ENCODE measurements at regions not wholly inside any gene's neighbourhood (a gene's known extent, or its start where the extent isn't known, plus 50 kb on each side); places are given as distances from the start of the nearest gene placed in this dataset.

GRCh38 chr10:114762811-114763210 lies 58.8 kb upstream of the FHIP2A start:
- TF ChIP-seq, protein P1, sequence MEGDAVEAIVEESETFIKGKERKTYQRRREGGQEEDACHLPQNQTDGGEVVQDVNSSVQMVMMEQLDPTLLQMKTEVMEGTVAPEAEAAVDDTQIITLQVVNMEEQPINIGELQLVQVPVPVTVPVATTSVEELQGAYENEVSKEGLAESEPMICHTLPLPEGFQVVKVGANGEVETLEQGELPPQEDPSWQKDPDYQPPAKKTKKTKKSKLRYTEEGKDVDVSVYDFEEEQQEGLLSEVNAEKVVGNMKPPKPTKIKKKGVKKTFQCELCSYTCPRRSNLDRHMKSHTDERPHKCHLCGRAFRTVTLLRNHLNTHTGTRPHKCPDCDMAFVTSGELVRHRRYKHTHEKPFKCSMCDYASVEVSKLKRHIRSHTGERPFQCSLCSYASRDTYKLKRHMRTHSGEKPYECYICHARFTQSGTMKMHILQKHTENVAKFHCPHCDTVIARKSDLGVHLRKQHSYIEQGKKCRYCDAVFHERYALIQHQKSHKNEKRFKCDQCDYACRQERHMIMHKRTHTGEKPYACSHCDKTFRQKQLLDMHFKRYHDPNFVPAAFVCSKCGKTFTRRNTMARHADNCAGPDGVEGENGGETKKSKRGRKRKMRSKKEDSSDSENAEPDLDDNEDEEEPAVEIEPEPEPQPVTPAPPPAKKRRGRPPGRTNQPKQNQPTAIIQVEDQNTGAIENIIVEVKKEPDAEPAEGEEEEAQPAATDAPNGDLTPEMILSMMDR (IDR thresholded peaks at IDR 0.05; ENCODE audit: low read depth, low read length, missing control alignments): no peak
- no peak overlapping the region for H3K27ac ChIP-seq
- no peak overlapping the region for H3K4me3 ChIP-seq (ENCODE audit: low read depth, low read length)
- in situ Hi-C loops (cut with HindIII; ENCODE audit: low pct_ligation_motif_present, low sequenced_read_pairs): no loop called here
- H3K27me3 ChIP-seq (replicated peaks): no peaks in the 10 kb centered on the region
- H3K36me3 ChIP-seq (replicated peaks): no peaks in the 10 kb centered on the region
- no peak for DNase-seq

DNA sequence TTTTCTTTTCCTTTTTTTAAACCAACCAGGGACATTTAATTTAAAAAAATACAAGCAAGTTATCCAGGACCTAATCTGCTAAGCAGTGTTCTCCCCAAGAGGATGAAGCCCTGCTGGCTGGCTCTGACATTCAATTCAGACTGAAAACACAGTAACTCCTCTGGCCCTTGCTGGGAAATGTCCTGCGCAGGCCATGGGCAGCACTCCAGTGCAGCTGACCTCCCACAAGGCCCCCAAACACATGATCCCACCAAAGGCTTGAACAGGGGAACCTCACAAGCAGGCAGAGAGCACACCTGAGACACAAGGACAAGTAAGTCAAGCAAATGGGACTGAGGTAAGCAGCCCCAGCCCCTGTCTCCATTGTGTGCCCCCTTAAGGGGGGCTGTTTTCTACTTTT lies 56.9 kb upstream of the FHIP2A start:
- no peak overlapping the region for H3K27ac ChIP-seq
- in situ Hi-C loops (cut with HindIII; ENCODE audit: low pct_ligation_motif_present, low sequenced_read_pairs): no loop called here
- no peak for DNase-seq

GRCh38 chr10:114766470-114766869 lies 55.1 kb upstream of the FHIP2A start:
- H3K36me3 ChIP-seq (replicated peaks): no peaks in the 10 kb centered on the region
- no peaks in the 10 kb centered on the region for H3K27me3 ChIP-seq (replicated peaks)
- no peak overlapping the region for H3K27ac ChIP-seq
- no peak for DNase-seq
- in situ Hi-C loops (cut with HindIII; ENCODE audit: low pct_ligation_motif_present, low sequenced_read_pairs): no loop called here
- H3K4me3 ChIP-seq (ENCODE audit: low read depth, low read length): no peak overlapping the region
- TF ChIP-seq, protein P1 (IDR thresholded peaks at IDR 0.05; ENCODE audit: low read depth, low read length, missing control alignments): no peak

More for the DNA sequence above, 56.9 kb upstream of the FHIP2A start:
- TF ChIP-seq, protein P1 (IDR thresholded peaks at IDR 0.05; ENCODE audit: low read depth, low read length, missing control alignments): no peak
- no peaks in the 10 kb centered on the region for H3K27me3 ChIP-seq (replicated peaks)
- H3K4me3 ChIP-seq (ENCODE audit: low read depth, low read length): no peak overlapping the region
- H3K36me3 ChIP-seq (replicated peaks): no peaks in the 10 kb centered on the region

- Histone ChIP-seq H3K36me3 (replicated peaks) (no peaks in the 10 kb centered on the region), H3K27me3 (replicated peaks) (no peaks in the 10 kb centered on the region), H3K4me3 (ENCODE audit: low read depth, low read length) (peak overlapping the region; percentile 58), H3K27ac (no peak overlapping the region)
- in situ Hi-C loops (cut with HindIII; ENCODE audit: low pct_ligation_motif_present, low sequenced_read_pairs): no loop called here
- DNase-seq: peak; percentile 45
- TF ChIP-seq, protein P1 (IDR thresholded peaks at IDR 0.05; ENCODE audit: low read depth, low read length, missing control alignments): no peak
Observed at GRCh38 chr10:114767101-114767985, 54.2 kb upstream of the FHIP2A start.

- peak overlapping the region; percentile 58 for H3K4me3 ChIP-seq (ENCODE audit: low read depth, low read length)
- TF ChIP-seq, protein P1 (IDR thresholded peaks at IDR 0.05; ENCODE audit: low read depth, low read length, missing control alignments): no peak
- H3K27me3 ChIP-seq (replicated peaks): no peaks in the 10 kb centered on the region
- H3K27ac ChIP-seq: no peak overlapping the region
- H3K36me3 ChIP-seq (replicated peaks): no peaks in the 10 kb centered on the region
- in situ Hi-C loops (cut with HindIII; ENCODE audit: low pct_ligation_motif_present, low sequenced_read_pairs): no loop called here
- DNase-seq: no peak
Observed at GRCh38 chr10:114767986-114768821, 53.4 kb upstream of the FHIP2A start.
